HS-5 (cell line): ENCODE measurements at regions not wholly inside any gene's neighbourhood (a gene's known extent, or its start where the extent isn't known, plus 50 kb on each side); places are given as distances from the start of the nearest gene placed in this dataset.
"Not testable (repeated sequence)": the region's sequence is repeated elsewhere in the genome, so short reads cannot be mapped to it uniquely, and the experiment has no call there.

Experiments
- DNase-seq: peaks from one replicate; pipeline ENCODE4 v3.0.0-alpha.2; 2012; ENCODE audit warnings: low read depth

DNA sequence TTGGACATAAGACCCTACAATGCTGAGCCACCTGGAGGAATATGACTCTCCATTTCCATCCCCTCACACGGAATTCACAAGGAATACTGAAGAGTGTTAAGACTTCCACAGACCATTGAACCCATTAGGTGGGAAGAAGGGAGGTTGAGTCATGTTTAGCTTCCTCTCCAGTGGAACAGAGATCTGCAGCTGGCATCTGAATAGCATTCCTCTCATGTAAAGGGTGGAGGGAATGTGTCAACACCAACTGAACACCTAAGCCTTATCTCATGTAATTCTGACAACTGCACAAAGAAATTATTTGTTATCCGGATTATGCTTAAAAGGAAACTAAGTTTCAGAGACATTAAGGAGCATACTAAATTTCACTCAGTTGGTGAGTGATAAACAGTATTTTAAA, 705.9 kb downstream of the MAFB start:
- DNase-seq = no peak

DNA sequence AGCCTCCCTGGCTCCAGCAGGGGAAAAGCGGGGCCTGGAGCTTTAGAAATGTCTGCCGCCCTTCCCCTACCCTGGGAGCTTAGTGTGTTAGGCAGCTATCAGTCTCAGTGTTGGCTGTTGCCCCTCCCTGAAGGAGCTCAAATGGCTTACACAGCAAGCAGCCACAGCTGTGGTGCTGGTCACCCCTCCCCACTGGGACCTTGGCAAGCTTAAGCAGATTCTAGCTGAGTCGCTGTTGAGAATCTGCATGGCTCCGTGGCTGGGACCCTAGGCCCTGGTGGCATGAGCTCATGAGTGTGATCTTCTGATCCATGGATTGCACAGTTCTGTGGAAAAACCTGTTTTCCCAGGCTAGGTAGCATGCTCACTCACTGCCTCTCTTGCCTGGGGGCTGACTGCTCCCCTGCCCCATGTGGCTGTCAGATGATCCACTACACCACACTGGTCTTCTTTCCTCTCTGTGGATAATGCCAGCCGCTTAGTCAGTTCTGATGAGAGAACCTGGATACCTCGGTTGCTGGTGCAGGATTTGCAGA, 714.0 kb downstream of the MAFB start:
- DNase-seq = no peak

DNA sequence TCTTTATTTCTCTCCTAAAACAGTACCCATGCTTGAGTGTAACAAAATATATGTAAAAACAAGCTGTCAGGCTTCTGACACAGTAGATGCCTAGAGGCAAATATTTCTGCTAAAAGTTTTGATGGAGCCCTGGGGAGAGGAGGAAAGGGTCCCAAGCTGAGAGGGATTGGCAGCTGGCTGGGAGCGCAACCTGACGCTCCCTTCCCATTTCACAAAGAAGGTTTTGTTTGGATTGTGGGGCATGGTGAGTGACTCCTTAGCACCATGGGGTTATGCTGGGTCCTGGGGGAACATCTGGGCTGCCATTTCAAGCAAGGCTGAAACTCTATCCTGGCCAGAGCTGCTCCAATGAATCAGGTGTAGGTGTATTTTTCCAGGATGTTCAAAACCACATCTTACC, 720.5 kb downstream of the MAFB start:
- no peak for DNase-seq

DNA sequence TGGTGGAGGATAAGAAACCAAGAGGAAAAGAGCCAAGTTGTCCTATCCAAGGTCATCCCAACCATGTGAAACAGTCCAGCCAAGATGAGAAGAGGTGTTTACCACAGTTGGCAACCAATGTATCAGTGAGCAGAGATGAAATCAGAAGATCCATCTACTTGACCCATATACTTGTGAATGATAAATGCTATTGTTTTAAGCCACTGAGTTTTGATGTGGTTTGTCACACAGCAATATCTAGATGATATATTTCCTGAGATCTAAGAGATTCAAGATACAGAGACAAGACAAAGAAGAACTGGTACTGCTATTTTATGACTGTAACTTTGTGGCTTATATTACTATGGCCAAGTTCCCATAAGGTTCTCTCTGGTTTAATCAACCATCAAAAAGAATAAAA, 721.2 kb downstream of the MAFB start:
- no peak for DNase-seq

DNA sequence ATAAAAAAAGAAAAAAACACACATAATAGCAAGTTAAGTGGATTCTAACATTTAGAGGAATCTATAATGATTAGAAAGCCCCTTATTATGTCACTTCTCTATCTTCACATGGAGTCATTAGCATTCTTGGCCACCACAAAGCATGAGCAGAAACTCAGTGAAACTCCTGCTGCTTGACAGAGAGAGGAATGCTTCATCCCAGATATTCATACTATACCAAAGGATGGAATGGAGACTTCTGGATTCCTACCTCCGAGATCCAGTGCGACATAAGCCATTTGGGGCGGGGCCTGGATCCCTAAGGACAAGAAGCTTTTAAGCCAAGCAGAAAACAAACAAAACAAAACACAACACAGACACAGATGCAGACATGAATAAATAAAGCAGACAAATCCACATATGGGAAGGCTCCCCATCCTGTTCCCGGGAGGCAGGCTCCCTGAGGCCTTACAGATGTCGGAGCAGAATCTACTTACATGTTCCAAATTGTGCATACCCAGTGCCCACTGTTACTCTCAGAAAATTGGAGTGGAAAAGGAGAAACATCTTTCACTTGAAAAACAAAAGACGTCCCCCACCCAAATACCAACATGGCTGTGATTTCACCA, 727.3 kb downstream of the MAFB start:
- no peak for DNase-seq

DNA sequence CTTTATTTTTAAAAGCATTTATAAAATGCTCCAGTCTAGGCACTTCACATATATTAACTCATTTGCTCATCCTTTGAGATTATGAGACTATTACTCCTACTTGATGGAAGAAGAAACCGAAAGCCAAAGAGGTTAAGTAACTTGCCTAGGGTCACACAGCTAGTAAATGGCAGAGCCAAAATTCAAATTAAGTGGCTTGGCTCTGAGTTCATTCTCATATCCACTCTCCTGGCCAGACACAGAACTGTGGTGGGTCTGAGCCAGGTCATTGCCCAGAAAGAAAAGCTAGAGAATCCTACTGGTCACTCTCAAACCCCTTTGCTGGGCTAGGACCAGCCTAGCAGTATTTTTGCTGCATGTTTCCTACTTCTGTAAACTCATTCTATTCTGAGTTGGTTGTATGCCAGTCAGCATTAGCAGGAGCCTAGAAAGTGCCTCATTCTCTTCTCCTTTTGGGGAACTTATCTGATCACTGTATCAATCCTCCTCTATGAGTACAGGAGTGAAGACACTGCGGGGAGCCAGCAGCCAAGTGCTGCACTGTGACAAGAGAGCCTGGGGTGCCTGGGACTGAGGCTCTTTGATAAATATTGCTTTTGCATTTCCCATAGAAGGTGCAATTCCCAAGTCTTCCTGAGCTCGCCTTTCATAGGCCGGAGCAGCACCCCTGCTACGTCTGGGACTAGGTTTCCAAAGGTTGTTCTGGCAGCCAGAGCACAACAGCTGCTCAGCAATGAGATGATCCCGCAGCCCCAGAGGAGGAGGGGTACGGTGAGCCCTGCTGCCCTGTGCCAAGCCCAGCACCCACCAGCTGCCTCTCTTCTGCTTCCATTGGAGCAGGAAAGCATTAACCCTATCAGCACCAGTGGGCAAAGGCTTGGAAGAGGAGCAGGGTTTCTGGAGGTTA, 728.3 kb downstream of the MAFB start:
- DNase-seq = no peak

DNA sequence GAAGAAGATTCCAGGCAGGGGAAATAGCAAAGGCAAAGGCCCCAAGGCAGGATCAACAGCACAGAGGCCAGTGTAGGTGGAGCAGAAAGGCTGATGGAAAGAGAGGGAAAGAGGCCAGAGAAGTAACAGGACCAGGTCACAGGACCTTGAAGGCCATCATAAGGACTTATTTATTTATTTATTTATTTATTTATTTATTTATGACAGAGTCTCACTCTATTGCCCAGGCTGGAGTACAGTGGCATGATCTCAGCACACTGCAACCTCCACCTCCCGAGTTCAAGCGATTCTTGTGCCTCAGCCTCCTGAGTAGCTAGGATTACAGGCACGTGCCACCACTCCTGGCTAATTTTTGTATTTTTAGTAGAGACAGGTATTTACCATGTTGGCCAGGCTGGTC, 731.1 kb downstream of the MAFB start:
- not testable (repeated sequence) for DNase-seq

DNA sequence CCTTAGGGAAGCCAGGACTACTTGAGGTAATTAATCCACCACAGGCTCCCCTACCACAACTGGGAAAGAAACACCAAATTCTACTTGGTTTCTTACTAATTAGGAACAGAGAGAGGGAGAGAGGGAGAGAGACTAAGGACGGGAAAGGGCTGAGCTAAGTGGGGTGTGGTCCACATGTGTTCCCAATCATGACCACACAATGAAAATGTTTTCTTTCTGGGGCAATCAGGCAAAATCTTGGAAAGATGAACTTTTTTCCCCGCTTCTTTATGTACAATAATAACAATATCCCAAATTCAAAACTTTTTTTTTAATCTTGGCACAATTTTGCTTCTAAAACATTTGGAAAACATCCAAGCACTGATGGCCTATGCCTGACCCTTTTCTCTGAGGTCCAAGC, 734.4 kb downstream of the MAFB start:
- DNase-seq = no peak

DNA sequence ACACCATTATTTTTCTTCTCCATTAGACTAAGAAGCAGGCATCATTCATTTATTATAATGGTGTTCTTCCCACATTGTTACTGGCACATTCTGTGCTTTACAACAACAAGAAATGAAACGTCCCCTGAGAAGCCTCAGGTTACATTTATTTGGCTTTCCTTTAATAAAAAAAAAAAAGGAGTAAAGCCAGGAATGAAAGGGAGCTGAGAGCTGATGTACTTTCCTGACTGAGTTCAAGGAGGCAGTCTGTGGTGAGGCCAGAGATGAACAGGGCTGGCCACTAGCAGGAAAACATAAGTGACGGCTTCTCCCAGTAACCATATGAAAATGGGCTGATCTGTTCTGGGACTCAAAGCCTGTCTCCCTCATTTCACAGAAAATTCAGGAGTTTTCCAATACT, 742.1 kb downstream of the MAFB start:
- DNase-seq = no peak

DNA sequence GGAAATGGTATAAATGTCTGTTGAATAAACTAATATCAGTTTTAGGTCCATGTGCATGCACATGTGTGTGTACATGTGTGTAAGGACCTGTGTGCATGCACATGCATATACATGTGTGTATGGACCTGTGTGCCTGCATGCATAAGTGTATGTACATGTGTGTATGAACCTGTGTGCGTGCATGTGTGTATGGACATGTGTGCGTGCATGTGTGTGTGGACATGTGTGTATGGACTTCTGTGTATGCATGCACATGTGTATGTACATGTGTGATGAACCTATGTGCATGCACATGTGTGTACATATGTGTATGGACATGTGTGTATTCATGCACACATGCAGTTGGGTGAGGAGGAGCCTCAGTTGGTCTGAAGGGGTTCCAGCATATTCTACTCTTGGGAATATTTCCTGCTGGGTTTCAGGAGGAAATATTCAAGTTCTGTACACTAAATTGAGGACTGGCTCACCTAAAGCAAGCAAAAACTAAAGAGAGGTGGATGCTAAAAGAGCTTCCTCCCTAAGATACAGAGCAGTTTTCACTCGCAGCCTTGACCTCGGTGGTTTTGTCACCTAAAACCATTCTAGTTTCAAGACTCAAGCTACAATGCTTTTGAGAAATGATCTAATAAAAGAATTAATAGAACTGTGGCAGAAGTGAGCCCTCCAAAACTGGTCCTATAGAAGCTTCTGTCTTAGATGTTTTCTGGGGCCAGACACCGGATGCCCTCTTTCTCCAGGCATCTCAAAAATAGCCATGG, 742.8 kb downstream of the MAFB start:
- no peak for DNase-seq

DNA sequence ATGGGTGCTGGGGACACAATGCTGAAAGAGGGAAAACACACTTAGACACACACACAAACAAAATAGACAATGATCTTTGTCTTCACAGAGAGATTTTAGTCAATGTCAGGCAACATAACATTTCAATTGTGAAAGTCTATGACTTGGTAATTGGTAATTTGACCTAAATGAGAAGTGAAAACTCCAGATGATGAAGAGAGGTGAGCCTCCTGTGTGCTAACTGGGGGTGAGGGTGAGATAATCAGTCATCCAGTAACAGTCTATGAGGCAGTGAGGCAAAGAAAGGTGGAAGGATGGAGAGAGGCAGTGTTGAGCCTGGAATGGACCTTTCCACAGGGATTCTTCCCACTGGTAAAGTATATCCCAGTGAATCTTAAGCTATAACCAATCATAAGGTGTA, 744.2 kb downstream of the MAFB start:
- DNase-seq = no peak

DNA sequence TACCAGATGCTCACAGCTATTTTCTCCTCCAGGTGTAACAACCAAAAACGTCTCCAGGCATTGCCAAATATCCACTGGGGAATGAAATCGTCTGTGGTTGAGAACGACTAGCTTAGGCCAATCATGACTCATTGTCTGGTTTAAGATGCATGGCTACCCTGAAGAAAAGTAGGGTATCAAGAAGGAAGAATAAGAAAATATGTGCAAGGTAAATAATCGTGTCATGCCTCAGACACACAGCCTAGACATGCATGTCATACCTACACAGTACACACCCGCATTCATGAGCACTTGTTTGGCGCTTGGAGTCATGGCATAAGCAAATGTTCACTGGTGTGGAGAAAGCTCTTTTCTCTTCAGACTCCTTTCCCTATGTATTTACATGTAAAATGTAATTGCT, 745.7 kb downstream of the MAFB start:
- DNase-seq = no peak

DNA sequence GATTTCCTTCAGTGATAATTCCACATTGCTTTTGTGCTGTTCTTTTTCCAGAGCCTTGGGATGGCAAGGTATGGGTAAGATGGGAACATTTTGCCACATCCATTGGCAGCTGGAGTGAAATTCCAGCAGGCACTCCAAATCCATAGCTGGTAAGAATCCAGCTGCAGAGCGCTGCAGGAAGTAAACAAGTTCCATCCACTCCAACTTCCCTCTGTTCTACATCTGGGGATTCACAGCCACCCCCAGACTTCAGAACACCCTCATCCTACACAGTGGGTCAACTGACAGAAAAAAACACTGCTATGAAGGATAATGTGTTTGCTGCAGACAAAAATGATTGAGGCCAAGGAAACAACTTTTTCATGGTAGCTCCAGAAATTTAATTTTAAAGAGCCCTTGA, 747.8 kb downstream of the MAFB start:
- no peak for DNase-seq

DNA sequence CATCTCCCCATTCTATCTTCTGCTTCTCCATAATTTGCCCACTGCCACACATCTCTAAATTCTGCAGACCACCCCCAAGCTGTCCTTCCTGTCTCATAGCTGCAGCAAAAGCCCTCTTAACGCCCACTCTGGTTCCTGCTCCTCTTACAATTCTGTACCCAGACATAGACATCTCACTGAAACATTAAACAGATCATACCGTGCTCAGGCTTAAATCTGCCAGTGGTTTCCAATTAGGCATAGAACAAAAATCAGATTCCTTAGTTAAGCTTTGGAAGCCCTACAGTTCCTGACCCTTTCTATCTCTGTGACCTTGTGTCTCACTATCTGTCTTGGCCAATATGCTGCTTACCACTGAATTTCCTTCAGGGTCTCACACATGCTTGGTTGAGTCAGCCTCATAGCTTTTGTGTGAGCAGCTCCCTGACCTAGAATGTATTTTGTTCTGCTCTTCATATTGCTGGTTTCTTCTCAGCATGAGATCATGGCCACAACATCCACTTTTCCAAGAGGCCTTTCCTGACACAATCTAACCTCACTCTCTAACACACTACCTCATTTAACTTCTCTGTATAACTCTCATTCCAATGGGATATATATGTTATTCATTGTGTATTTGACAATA, 749.7 kb downstream of the MAFB start:
- peak; percentile 20 for DNase-seq

DNA sequence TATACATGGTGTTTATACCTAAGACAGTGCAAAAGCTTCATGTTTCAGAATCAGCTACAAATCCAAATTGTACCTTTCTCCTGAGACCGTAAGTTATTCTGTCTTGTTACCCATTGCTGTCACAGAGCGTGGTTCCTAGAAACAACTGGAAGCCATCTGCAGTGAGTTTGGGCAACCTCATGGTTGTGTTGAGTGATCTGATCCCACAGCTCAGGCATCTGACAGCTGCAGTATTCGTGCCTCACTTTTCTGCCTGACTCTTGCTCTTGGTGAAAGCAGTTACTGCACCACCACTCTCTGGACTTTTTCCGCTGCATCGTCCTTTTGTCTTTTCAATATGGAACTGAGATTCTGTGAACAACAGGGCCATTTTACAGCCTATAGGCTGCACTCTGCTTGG, 752.6 kb downstream of the MAFB start:
- no peak for DNase-seq

DNA sequence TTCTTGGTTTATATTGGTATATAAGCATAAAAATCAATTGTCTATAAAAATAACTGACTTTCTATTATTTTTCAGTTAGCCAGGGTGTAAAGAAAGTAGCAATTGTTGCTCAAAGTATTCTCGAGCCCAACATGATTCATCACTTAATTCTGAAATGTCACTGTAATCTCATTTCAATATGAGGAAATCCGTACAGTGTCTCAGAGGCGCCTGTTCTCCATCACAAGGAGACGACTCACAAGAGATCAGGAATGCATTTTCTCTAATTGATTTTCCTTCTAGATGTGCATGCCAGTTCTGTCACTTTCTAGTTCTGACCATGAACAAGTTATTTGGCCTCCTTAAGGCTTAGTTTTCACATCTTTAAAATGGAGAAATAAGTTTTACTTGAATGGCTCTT, 753.1 kb downstream of the MAFB start:
- DNase-seq = no peak

DNA sequence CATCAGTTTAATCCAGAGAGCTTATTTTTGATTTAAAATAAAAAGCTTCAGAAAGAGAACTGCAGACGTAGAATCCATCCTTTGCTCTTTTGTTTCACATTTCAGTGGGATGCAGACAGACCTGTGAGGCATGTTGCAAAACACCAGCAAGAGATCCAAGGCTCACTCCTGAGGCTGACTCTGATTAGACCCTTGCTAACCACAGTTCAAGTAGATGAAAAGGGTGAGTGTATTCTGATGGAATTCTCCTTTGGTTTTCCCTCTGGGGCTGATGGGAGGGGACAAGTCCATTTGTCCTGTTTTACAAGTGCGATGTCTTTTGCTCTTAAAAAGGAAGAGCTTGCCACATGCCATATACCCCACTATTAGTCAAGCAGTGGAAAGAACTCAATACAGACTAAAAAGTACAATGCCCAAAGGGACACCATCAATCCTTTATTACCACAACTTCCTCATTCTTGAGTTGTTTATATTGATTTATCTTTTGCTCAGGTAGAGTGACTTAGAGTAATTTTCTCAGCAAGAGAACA, 772.7 kb downstream of the MAFB start:
- DNase-seq = no peak

DNA sequence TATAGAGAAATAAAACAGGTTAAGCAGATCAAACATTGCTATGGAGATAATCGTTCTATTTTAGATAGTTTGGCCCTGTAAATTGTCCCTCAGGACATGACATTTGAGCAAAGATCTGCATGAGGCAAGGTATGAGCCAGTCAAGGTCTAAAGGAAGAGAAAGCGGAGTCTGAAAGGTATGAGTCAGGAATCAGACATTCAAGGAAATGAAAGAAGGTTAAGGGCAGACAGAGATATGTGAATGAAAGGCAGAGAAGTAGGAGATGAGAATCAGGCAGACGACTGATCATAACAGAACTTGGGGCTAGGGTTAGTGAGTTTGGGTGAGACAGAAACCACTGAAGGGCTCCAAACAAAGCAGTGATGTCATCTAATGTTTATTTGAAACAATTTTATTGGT, 775.8 kb downstream of the MAFB start:
- DNase-seq = no peak

DNA sequence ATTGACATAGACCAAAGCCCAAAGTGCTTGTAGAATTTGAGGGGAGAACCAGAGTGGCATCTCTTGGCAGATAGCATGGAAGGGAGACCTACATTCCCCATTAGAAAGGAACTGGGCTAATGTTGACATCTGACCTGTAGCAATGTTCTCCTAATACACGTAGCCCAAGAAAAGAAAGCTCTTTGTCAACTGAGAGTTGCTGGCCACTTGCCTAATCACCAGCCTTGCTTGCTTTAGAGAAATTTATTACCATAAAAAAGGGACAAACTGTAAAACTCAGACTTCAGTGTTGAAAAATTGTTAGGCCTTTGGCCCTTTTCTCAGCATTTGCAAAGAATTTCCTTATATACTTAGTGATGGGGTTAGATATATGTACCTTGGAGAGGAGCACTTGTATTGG, 777.5 kb downstream of the MAFB start:
- DNase-seq = no peak

DNA sequence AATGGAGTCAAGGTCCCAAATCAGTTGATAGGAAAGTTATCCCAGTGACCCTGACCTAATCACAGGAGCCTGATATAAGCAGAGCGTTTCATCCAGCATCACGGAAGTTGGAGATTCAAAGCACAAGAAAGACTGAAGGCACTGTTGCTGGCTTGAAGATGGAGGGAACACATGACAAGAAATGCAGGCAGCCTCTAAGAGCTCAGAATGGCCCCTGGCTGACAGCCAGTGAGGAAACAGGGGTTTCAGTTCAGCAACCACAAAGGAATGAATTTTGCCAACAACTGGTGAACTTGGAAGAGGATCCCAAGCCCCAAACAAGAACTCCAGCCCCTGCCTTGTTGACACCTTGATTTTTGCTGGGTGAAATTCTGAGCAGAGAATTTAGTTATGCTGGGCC, 778.5 kb downstream of the MAFB start:
- no peak for DNase-seq

DNA sequence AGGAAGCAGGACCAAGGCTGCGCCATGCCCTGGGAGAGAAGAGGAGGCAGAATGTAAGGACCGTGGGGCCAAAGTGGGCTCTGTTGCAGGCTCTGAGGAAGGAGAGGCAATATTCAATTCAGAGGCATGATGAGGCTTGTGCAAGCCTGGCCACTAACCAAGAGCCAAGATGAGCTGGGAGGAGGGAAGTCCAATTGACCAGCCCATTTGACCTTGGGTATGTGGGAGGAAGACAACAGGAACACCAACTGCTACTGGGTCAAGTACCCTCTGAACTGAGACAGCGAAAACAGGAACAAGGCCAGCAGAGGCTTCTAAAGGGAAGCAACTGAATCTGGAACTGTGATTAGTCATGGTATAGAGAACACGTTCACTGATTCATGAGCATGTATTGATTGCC, 779.6 kb downstream of the MAFB start:
- no peak for DNase-seq

DNA sequence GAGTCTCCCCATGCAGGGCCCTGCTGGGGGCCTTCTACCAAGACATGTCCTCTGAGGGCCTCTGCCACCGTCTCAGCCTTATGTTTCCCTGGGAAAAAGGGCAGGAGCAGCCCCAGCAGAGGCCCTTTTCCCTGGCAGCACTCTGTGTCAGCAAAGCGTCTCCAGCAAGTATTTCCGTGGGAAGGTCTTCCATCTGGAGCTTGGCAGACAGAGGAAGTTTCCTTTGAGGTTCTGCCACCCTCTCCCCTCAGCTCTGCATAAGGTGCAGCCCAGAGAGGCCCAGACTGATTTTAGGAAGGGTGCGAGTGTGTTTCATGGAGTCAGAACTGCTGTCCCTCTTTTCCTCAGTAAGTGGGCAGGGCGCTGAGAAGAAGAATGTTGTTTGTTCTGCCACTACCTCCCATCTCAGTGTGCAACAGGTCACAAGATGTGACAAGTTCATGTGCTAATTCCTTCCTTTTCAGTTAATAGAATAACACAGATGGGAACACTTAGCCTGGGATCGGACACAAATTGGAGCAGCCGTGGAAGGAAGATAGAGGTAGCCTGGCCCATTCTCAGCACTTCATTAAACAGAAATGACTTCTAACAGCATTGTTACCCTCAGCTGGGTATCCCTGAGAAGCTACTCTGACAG, 784.4 kb downstream of the MAFB start:
- DNase-seq = no peak
